Tibial nerve (tissue), 4 donors: ENCODE measurements at regions not wholly inside any gene's neighbourhood (a gene's known extent, or its start where the extent isn't known, plus 50 kb on each side); places are given as distances from the start of the nearest gene placed in this dataset.

Source experiments
- DNase-seq, 2 donors: peaks; one replicate each; pipeline ENCODE4 v3.0.0-alpha.2; 2019; ENCODE audit warnings: low spot score in 2 of 2
- H3K27ac ChIP-seq, 4 donors: fragments of 200-600 bp; sonication (generic) in 3 of 4; one replicate each; pipeline ENCODE4 v1.5.1; 2017 to 2019; ENCODE audit warnings: mild to moderate bottlenecking in 1 of 4
- H3K27me3 ChIP-seq, 2 donors: fragments of 200-600 bp; sonication (generic) in 1 of 2; one replicate each; pipeline versions ENCODE4 v1.5.1 to v1.6.0; 2017 to 2019
- H3K36me3 ChIP-seq, 3 donors: fragments of 200-600 bp; sonication (generic); one replicate each; pipeline ENCODE4 v1.5.1; 2018 to 2019
- H3K4me1 ChIP-seq, 4 donors: fragments of 200-600 bp; sonication (generic) in 3 of 4; one replicate each; pipeline ENCODE4 v1.5.1; 2017 to 2019
- H3K4me3 ChIP-seq, 4 donors: fragments of 200-600 bp; sonication (generic) in 3 of 4; one replicate each; pipeline ENCODE4 v1.5.1; 2017 to 2019; ENCODE audit warnings: mild to moderate bottlenecking in 1 of 4, moderate library complexity in 1 of 4
- H3K9me3 ChIP-seq, 4 donors: fragments of 200-600 bp; sonication (generic) in 3 of 4; one replicate each; pipeline ENCODE4 v1.5.1; 2017 to 2019
- CTCF ChIP-seq, 5 experiments: fragments of 200-600 bp in 3 of 5; fragments of 450-650 bp in 2 of 5; sonication (generic) in 3 of 5; IDR thresholded peaks; one replicate each; pipeline ENCODE4 v1.5.1; 2016 to 2019; ENCODE audit warnings: antibody characterized with exemption in 5 of 5, mild to moderate bottlenecking in 3 of 5, moderate library complexity in 2 of 5
- EP300 ChIP-seq, 2 donors: sonication (generic); formaldehyde crosslinking; IDR thresholded peaks; one replicate each; pipeline ENCODE4 v1.6.1; 2017; ENCODE audit warnings: antibody characterized with exemption in 2 of 2, mild to moderate bottlenecking in 1 of 2
- POLR2A ChIP-seq, 2 donors: fragments of 450-650 bp; IDR thresholded peaks; one replicate each; pipeline ENCODE4 v1.6.1; 2017; ENCODE audit warnings: antibody characterized with exemption in 2 of 2, mild to moderate bottlenecking in 2 of 2, moderate library complexity in 2 of 2
- WGBS, 2 donors: methylation state at CpG; one replicate each; pipeline ENCODE4 v1.1.5; 2018; 5-methylcytosine and 5-hydroxymethylcytosine counted together

GRCh38 chr2:217218269-217219163 lies 358.7 kb upstream of the TNP1 start:
- Histone ChIP-seq H3K4me1 (peaks cover 0 to 23% (median 3%) of the 10 kb centered on the region in 4 donors), H3K9me3 (no peaks in the 10 kb centered on the region), H3K27me3 (no peaks in the 10 kb centered on the region), H3K4me3 (no peak overlapping the region), H3K27ac (no peak overlapping the region), H3K36me3 (no peaks in the 10 kb centered on the region)
- WGBS, 2 donors = 73 to 84% methylated on average over 5 of the region's 5 CpGs
- TF ChIP-seq POLR2A (IDR thresholded peaks at IDR 0.05) = no peak
- TF ChIP-seq CTCF (IDR thresholded peaks at IDR 0.05) = no peak
- TF ChIP-seq EP300 (IDR thresholded peaks at IDR 0.05) = no peak
- DNase-seq = no peak

GRCh38 chr2:217216982-217217381 lies 357.1 kb upstream of the TNP1 start:
- Histone ChIP-seq H3K27me3 (no peaks in the 10 kb centered on the region), H3K4me3 (no peak overlapping the region), H3K9me3 (no peaks in the 10 kb centered on the region), H3K4me1 (peaks cover 0 to 23% (median 3%) of the 10 kb centered on the region in 4 donors), H3K36me3 (no peaks in the 10 kb centered on the region), H3K27ac (no peak overlapping the region)
- DNase-seq = no peak
- no peak for TF ChIP-seq POLR2A (IDR thresholded peaks at IDR 0.05)
- TF ChIP-seq CTCF (IDR thresholded peaks at IDR 0.05) = no peak
- no peak for TF ChIP-seq EP300 (IDR thresholded peaks at IDR 0.05)
- WGBS, 2 donors = 81 to 86% methylated on average over 2 of the region's 2 CpGs

GRCh38 chr2:217216316-217216715 lies 356.5 kb upstream of the TNP1 start:
- H3K4me3 ChIP-seq = no peak overlapping the region
- H3K27me3 ChIP-seq = no peaks in the 10 kb centered on the region
- peaks cover 0 to 23% (median 3%) of the 10 kb centered on the region in 4 donors for H3K4me1 ChIP-seq
- 87 to 92% methylated on average over 4 of the region's 4 CpGs for WGBS, 2 donors
- H3K9me3 ChIP-seq = no peaks in the 10 kb centered on the region
- DNase-seq = no peak
- no peak overlapping the region for H3K27ac ChIP-seq
- H3K36me3 ChIP-seq = no peaks in the 10 kb centered on the region
- TF ChIP-seq POLR2A (IDR thresholded peaks at IDR 0.05) = no peak
- no peak for TF ChIP-seq EP300 (IDR thresholded peaks at IDR 0.05)
- no peak for TF ChIP-seq CTCF (IDR thresholded peaks at IDR 0.05)

GRCh38 chr2:217215877-217216276 lies 356.0 kb upstream of the TNP1 start:
- no peak for DNase-seq
- WGBS, 2 donors = 71% methylated on average over 6 of the region's 6 CpGs
- Histone ChIP-seq H3K27me3 (no peaks in the 10 kb centered on the region), H3K27ac (no peak overlapping the region), H3K4me3 (no peak overlapping the region), H3K4me1 (peaks cover 0 to 19% (median under 1%) of the 10 kb centered on the region in 4 donors), H3K36me3 (no peaks in the 10 kb centered on the region), H3K9me3 (no peaks in the 10 kb centered on the region)
- TF ChIP-seq EP300 (IDR thresholded peaks at IDR 0.05) (no peak), CTCF (IDR thresholded peaks at IDR 0.05) (no peak)

GRCh38 chr2:217208867-217209266 lies 349.0 kb upstream of the TNP1 start:
- Histone ChIP-seq H3K27ac (no peak overlapping the region), H3K36me3 (no peaks in the 10 kb centered on the region), H3K4me1 (no peaks in the 10 kb centered on the region), H3K27me3 (no peaks in the 10 kb centered on the region), H3K9me3 (peaks cover 0 to 14% (median 0%) of the 10 kb centered on the region in 4 donors), H3K4me3 (no peak overlapping the region)
- TF ChIP-seq EP300 (IDR thresholded peaks at IDR 0.05) (no peak), CTCF (IDR thresholded peaks at IDR 0.05) (no peak), POLR2A (IDR thresholded peaks at IDR 0.05) (no peak)
- no peak for DNase-seq
- 86 to 96% methylated on average over 1 of the region's 1 CpG for WGBS, 2 donors
